HG02938 (cell line): ENCODE measurements at regions not wholly inside any gene's neighbourhood (a gene's known extent, or its start where the extent isn't known, plus 50 kb on each side); places are given as distances from the start of the nearest gene placed in this dataset.
"Not testable (repeated sequence)": the region's sequence is repeated elsewhere in the genome, so short reads cannot be mapped to it uniquely, and the experiment has no call there.

Experiments used
- ATAC-seq: cut with Tn5 transposase; IDR thresholded peaks from one replicate; pipeline ENCODE4 v1.9.1; 2021; ENCODE audit warnings: mild to moderate bottlenecking, moderate library complexity; ENCODE audit not compliant: unreplicated experiment

- not testable (repeated sequence) for ATAC-seq
These were observed 262.1 kb downstream of the FAM72C start for GRCh38 chr1:143709606-143710259.

DNA sequence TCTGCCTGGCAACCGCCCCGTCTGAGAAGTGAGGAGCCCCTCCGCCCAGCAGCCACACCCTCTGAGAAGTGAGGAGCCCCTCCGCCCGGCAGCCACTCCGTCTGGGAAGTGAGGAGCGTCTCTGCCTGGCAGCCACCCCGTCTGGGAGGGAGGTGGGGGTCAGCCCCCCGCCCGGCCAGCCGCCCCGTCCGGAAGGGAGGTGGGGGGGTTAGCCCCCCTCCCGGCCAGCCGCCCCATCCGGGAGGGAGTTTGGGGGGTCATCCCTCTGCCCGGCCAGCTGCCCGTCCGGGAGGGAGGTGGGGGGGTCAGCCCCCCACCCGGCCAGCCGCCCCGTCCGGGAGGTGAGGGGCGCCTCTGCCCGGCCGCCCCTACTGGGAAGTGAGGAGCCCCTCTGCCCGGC, 269.0 kb downstream of the FAM72C start:
- not testable (repeated sequence) for ATAC-seq

- ATAC-seq: no peak
These were observed 272.1 kb downstream of the FAM72C start for GRCh38 chr1:143699731-143700130.

GRCh38 chr1:143699115-143699514, 272.7 kb downstream of the FAM72C start:
- ATAC-seq: no peak

- no peak for ATAC-seq
These were observed 273.8 kb downstream of the FAM72C start for GRCh38 chr1:143698016-143698415.

DNA sequence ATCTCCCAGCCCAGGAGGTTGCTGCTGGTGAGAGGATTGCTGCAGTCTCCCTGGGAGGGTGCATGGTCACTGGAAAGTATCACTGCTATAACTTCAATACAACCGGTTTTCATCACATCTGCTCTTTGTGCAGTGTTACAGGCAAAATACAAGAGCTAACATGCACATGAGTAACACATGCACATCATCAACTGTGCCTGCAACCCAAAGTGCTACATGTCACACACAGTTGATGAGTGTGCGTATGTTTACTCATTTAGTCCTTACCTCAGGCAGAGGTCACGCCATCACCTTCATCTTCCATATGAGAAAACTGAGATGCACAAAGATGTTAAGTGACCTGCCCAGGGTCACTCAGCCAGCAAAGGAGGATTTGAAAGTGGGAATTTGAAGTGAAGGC, 277.7 kb downstream of the FAM72C start:
- no peak for ATAC-seq

- no peak for ATAC-seq
These were observed 279.7 kb downstream of the FAM72C start for GRCh38 chr1:143691971-143692529.

GRCh38 chr1:143691400-143691891, 280.3 kb downstream of the FAM72C start:
- no peak for ATAC-seq

GRCh38 chr1:143689781-143690180, 282.0 kb downstream of the FAM72C start:
- no peak for ATAC-seq

DNA sequence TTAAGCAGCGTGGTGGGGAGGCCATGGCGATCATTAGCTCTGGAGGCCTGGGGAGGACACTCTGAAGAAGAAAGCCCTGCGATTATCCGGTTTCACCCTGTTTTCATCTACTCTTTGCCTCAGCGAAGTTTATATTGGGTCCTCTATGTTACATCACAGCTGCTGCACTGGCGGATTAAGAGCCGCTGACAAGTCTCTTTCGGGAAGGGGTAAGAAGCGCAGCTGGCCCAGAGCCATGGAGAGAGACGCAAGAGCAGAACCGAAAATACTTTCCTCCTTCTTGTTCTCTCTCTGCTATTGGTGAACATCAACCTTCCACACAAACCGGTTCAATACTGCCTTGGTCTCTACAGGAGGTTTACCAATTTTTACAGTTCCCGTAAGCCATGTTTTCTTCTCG, 291.5 kb downstream of the FAM72C start:
- no peak for ATAC-seq

- no peak for ATAC-seq
These were observed 298.8 kb downstream of the FAM72C start for GRCh38 chr1:143672983-143673382.

DNA sequence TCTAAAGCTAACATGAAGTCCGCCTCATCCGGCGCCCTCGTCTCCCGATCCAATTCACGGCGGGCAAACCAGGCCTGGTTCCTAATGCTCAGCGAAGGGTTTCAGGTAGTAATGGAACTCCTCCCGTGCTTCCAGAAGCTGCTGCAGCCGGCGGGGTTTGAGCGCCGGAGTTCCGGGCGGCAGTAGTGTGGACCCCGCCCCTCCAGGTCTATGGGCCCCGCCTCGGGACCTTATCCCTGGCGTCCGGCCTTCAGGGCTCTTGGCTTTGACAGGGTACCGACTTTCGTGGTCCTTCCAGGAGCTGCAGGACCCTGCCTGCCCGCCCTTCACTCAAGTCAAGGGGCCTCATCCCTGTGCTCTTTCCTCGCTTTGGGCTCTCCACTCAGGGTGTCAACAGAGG, 304.1 kb downstream of the FAM72C start:
- ATAC-seq: no peak

DNA sequence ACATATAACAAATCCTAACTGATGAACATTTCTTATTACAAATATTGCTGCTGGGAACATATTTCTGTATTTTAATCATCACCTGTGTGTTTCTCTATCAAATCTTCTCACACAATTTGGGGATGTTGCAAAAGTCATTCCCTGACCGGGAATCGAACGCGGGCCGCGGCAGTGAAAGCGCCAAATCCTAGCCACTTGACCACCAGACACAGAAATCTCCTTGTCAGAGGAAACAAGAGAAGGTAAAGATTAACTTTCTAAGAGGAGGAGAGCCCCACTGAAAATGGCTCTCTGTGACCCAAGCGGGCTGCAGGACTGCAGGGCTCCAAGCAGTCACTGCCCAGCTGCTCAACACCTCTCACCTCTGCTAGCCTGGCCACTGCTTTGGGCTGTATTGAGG, 304.9 kb downstream of the FAM72C start:
- no peak for ATAC-seq

DNA sequence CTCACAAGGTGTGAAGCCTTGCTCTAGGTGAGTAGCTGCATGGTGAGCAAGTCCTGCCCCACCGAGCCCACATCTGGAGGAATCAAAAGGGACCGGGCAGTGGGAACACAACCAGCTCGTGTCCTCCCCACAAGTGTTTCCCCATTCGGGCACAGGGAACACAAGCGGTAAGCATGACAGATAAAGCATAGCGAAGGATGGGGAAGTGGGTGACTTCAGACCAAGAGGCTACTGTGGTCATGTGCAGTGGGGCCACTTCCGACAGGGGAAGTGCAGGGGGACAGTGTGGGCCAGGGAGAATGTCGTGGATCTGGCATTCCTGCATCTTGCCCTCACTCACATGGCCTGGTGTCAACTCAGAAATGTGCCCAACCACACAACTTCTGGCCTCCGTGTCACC, 306.2 kb downstream of the FAM72C start:
- ATAC-seq: no peak

DNA sequence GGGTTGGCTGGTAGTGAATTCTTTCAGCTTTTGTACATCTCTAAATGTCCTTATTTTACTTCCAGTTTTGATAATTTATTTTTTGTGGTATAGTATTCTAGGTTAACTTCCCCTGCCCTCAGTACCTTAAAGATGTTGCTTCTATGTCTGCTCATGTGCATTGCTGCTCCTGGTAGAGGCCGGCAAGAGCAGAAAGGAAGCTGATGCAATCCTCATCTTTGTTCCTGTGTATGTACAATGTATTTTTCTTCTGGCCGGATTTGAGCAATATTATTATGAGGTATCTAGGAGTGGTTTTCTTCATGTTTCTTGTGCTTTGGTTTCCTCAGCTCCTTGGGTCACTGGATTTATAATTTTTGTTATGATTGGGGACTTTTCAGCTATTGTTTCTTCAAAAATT, 308.7 kb downstream of the FAM72C start:
- ATAC-seq: not testable (repeated sequence)

DNA sequence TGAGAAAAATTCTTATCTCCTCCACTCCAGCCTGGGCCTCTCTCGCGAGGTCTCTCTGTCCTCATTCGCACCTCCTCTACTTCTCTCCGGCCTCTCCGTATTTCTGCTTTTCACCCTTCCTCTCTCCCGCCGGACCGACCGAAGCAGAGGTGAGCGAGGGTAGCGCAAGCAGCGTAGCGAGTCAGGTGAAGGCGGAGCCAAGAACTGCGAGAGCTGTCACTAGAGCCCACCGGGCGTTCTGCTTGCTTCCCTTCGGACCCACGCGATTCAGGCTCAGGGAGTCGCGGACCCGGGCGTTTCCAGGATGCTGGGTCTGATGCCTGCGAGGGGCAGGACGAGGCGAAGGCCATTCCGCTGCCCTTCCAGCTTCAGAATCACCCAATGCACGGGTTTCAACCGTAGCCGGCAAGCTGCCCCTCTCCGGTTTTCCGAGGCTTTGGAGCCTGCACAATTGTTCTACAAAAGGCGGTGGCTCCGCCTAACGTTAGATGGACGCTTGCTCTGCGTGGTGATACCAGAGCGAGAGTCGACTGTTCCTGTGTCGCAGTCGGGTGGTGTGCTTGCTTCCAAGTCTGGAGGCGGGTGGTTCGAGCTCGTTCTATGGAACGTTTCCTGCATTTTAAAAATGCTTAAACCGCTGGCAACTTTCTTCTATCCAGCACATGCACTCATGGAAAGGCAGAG, 310.2 kb downstream of the FAM72C start:
- ATAC-seq: no peak

DNA sequence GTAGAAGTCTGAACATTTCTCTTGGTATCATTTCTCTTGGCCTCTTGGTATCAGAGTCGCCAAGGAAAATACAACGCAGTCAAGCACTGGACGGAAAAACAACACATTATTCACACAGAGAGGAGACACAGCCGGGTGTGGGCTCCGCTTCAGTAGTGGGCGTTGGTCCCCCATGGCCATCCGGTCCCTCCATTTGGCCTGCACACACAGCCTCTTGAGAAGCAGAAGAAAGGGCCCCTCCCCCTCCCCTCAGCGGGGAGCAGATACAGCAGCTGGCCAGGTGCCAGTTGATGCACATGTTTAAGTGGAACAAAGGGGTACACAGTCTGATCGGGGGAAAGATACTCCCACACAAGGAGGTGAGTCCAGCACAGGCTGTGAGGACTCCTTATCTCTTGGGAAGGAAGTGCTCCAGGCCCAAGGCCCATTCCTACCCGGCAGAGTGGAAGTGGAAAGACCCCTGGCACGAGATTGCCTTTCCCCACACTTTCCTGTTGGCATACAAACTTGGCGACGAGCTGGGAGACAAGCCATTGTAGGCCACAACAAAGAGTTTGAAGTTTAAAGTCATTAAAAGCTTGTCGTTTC, 311.3 kb downstream of the FAM72C start:
- ATAC-seq: no peak

DNA sequence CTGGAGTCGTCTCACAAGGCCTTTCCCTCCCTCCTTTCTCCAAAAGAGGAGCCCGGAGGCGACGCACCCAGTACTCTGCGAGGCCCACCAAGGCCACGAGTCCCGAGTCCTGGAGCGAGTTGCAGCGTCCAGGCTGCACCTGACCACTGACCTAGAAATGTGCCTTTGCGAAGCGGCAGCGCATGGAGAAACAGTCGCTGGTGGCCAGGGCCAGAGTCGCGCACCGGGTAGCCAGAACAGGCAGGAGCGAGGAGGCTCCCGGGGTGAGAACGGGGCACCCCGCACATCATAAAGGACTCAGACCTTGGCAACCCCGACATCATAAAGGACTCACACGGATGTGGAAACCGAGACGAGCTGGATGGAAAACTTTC, 318.4 kb downstream of the FAM72C start:
- no peak for ATAC-seq

DNA sequence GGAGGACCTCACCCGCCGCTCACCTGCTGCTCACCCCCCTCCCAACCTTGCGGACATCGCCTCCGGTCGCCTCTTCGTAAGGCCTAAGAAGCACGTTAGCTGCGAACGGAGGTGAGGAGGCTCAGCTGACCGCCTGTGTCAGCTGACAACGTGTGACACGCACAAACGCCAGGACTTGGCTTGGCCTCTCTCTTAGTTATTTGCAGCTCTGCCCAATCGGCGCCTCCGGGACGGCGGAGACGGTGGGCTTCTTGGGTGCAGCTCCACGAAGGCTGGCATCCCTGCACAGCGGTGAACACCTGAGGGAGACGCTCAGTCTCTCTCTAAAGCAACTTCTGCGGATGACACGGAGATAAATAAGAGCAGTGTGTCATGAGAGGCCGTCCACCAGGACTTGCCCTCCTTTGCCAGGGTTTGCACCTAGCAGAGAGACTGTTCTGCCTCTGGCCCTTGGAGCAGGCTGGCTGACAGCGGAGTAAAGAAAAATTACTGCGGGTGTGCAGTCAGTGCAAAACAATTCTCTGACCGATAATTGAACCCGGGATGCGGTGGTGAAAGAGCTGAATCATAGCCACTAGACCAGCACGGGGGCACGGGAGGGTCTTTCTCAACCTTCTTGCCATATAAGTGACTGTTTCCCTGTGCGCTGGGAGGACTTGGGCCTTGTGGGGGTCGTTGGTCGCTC, 318.9 kb downstream of the FAM72C start:
- ATAC-seq: no peak

- no peak for ATAC-seq
These were observed 319.6 kb downstream of the FAM72C start for GRCh38 chr1:143652187-143652586.

DNA sequence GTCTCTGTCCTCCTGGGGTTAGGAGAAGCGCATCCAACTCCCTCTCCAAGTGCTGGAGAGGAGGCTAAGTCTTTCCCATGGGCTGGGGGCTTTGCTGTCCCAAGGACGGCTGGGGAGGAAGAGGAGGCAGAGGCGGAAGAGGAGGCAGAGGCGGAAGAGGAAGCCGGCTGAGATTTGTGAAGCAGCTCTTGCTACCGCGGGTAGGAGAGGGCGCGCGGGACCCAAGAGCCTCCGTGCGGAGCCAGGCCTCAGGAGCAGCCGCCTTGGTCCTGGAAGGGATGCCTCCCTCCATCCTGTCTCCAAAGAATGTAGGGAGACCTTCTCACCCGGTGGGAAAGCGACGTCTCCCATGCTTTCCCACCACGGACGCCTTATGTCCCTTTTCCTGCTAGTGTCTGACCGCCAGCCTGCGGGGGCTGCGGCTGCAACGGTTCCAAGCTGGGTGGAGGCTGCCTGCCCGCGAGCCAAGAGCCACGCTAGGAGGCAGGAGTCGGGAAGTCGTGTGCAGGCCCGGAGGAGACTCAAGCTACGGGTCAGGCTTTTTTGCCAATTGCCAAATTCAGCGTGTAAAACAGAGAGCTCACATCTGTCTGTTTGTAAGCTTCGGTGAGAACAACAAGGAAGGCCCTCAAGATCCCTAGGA, 320.3 kb downstream of the FAM72C start:
- no peak for ATAC-seq
